Panc1 (cell line): ENCODE measurements at regions not wholly inside any gene's neighbourhood (a gene's known extent, or its start where the extent isn't known, plus 50 kb on each side); places are given as distances from the start of the nearest gene placed in this dataset.

Experiments used
- POLR2AphosphoS5 ChIP-seq: IDR thresholded peaks from 2 replicates; pipeline ENCODE4 v1.6.1; 2012; ENCODE audit warnings: mild to moderate bottlenecking, low read depth, low read length, moderate library complexity
- REST ChIP-seq, 2 experiments: IDR thresholded peaks; 2 replicates each; pipeline ENCODE4 v1.6.1; 2011 to 2012; ENCODE audit warnings: low read depth in 2 of 2, control low read depth in 1 of 2, low read length in 1 of 2, mild to moderate bottlenecking in 1 of 2, moderate library complexity in 1 of 2; ENCODE audit not compliant: insufficient read depth in 1 of 2
- SIN3A ChIP-seq: IDR thresholded peaks from 2 replicates; pipeline ENCODE4 v1.6.1; 2012; ENCODE audit warnings: low read depth, mild to moderate bottlenecking, low read length, moderate library complexity, borderline replicate concordance; ENCODE audit not compliant: insufficient read depth
- TCF7L2 ChIP-seq: IDR thresholded peaks from 2 replicates; pipeline ENCODE4 v1.6.1; 2011; ENCODE audit warnings: mild to moderate bottlenecking, low read depth, low read length, inconsistent platforms
- TF ChIP-seq, protein P1 (sequence below): fragments of 450-650 bp; IDR thresholded peaks from 2 replicates; pipeline ENCODE4 v1.5.1; 2017; ENCODE audit warnings: mild to moderate bottlenecking

- TF ChIP-seq, protein P1, sequence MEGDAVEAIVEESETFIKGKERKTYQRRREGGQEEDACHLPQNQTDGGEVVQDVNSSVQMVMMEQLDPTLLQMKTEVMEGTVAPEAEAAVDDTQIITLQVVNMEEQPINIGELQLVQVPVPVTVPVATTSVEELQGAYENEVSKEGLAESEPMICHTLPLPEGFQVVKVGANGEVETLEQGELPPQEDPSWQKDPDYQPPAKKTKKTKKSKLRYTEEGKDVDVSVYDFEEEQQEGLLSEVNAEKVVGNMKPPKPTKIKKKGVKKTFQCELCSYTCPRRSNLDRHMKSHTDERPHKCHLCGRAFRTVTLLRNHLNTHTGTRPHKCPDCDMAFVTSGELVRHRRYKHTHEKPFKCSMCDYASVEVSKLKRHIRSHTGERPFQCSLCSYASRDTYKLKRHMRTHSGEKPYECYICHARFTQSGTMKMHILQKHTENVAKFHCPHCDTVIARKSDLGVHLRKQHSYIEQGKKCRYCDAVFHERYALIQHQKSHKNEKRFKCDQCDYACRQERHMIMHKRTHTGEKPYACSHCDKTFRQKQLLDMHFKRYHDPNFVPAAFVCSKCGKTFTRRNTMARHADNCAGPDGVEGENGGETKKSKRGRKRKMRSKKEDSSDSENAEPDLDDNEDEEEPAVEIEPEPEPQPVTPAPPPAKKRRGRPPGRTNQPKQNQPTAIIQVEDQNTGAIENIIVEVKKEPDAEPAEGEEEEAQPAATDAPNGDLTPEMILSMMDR = no peak
- TF ChIP-seq SIN3A (no peak), TCF7L2 (no peak), POLR2AphosphoS5 (no peak), REST (IDR thresholded peaks at IDR 0.05; ENCODE audit: insufficient read depth in 1 of 2, low read depth in 2 of 2, low read length in 1 of 2) (no peak)
Observed at GRCh38 chrX:81925812-81926211, 723.9 kb downstream of the SH3BGRL start.
